CD4-positive, alpha-beta T cell treated with Interleukin-4 for 4 hours (primary cell): ENCODE measurements at regions not wholly inside any gene's neighbourhood (a gene's known extent, or its start where the extent isn't known, plus 50 kb on each side); places are given as distances from the start of the nearest gene placed in this dataset.

Source experiments
- DNase-seq: peaks from one replicate; pipeline ENCODE4 v3.0.0-alpha.2; 2020

GRCh38 chr6:96466147-96466863 is 55.3 kb upstream of the UFL1 start:
- DNase-seq, result peak; percentile 30

GRCh38 chr6:96467814-96468213 is 53.8 kb upstream of the UFL1 start:
- no peak for DNase-seq

GRCh38 chr6:96468281-96468680 is 53.3 kb upstream of the UFL1 start:
- no peak for DNase-seq

GRCh38 chr6:96468681-96469224 is 52.9 kb upstream of the UFL1 start:
- DNase-seq, result peak; percentile 10

- no peak for DNase-seq
These were observed 52.3 kb upstream of the UFL1 start for GRCh38 chr6:96469312-96469711.

- DNase-seq, result no peak
These were observed 51.3 kb upstream of the UFL1 start for GRCh38 chr6:96470296-96470695.
